KMS-11 (cell line): ENCODE measurements at regions not wholly inside any gene's neighbourhood (a gene's known extent, or its start where the extent isn't known, plus 50 kb on each side); places are given as distances from the start of the nearest gene placed in this dataset.
"Not testable (repeated sequence)": the region's sequence is repeated elsewhere in the genome, so short reads cannot be mapped to it uniquely, and the experiment has no call there.

Experiments used
- H2AFZ ChIP-seq: fragments of 200-600 bp; sonication (generic); 2 replicates; pipeline ENCODE4 v1.6.1; 2016; ENCODE audit warnings: antibody characterized with exemption, mixed run types, low read depth
- H3K27ac ChIP-seq: fragments of 200-600 bp; sonication (generic); 2 replicates; pipeline ENCODE4 v1.6.1; 2016; ENCODE audit warnings: mild to moderate bottlenecking, mixed run types
- H3K27me3 ChIP-seq: fragments of 200-600 bp; sonication (generic); 2 replicates; pipeline ENCODE4 v1.6.1; 2017; ENCODE audit warnings: mild to moderate bottlenecking, low read depth, mixed run types, moderate library complexity; ENCODE audit not compliant: insufficient read depth
- H3K36me3 ChIP-seq: fragments of 200-600 bp; sonication (generic); 2 replicates; pipeline ENCODE4 v1.6.1; 2017; ENCODE audit warnings: mild to moderate bottlenecking, mixed run types; ENCODE audit not compliant: insufficient read depth
- H3K4me1 ChIP-seq: fragments of 200-600 bp; sonication (generic); 2 replicates; pipeline ENCODE4 v1.6.1; 2016; ENCODE audit warnings: mild to moderate bottlenecking, low read depth, mixed run types; ENCODE audit not compliant: poor library complexity, severe bottlenecking
- H3K4me2 ChIP-seq: fragments of 200-600 bp; sonication (generic); 2 replicates; pipeline ENCODE4 v1.7.0; 2016; ENCODE audit warnings: mild to moderate bottlenecking, mixed run types
- H3K4me3 ChIP-seq: fragments of 200-600 bp; sonication (generic); IDR thresholded peaks from 2 replicates; pipeline ENCODE4 v1.6.1; 2017; ENCODE audit warnings: low read depth, low read length, mixed read lengths; ENCODE audit not compliant: insufficient read depth
- H3K79me2 ChIP-seq: fragments of 200-600 bp; sonication (generic); 2 replicates; pipeline ENCODE4 v1.6.1; 2016; ENCODE audit warnings: low read depth, mixed run types; ENCODE audit not compliant: insufficient read depth
- H3K9ac ChIP-seq: fragments of 200-600 bp; sonication (generic); 2 replicates; pipeline ENCODE4 v1.6.1; 2016; ENCODE audit warnings: mild to moderate bottlenecking, mixed run types
- H4K20me1 ChIP-seq: fragments of 200-600 bp; sonication (generic); 2 replicates; pipeline ENCODE4 v1.6.1; 2016; ENCODE audit warnings: mild to moderate bottlenecking, mixed run types; ENCODE audit not compliant: insufficient read depth
- TF ChIP-seq, protein P1 (sequence below): fragments of 200-600 bp; sonication (generic); conservative IDR thresholded peaks from 2 replicates; pipeline ENCODE4 v1.6.1; 2017; ENCODE audit warnings: low read depth, mild to moderate bottlenecking, antibody characterized with exemption, low read length, moderate library complexity, mixed read lengths

DNA sequence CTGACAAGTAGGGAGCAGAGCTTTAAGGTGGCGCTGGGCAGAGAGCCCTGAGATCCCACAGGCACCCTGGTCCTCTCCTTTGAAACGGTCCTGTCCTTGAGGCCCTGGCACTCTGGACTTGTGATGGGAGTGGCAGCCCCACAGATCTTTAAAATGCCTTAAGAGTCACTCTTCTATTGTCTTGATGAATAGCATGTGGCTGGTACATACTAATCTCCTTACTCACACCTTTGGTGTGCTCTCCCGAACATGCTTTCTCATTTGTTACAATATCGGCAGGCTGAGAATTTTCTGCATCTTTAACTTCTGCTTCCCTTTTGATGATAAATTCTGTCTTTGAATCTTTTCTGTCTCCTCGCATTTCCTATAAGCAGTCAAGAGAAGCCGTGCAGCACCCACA is 333.8 kb downstream of the TFAP2A start:
- no peak overlapping the region for H2AFZ ChIP-seq
- no peak overlapping the region for H3K9ac ChIP-seq
- H3K79me2 ChIP-seq = no peaks in the 10 kb centered on the region
- H3K36me3 ChIP-seq = no peaks in the 10 kb centered on the region
- H4K20me1 ChIP-seq = no peaks in the 10 kb centered on the region
- H3K4me3 ChIP-seq = no peak overlapping the region
- no peaks in the 10 kb centered on the region for H3K27me3 ChIP-seq
- TF ChIP-seq, protein P1, sequence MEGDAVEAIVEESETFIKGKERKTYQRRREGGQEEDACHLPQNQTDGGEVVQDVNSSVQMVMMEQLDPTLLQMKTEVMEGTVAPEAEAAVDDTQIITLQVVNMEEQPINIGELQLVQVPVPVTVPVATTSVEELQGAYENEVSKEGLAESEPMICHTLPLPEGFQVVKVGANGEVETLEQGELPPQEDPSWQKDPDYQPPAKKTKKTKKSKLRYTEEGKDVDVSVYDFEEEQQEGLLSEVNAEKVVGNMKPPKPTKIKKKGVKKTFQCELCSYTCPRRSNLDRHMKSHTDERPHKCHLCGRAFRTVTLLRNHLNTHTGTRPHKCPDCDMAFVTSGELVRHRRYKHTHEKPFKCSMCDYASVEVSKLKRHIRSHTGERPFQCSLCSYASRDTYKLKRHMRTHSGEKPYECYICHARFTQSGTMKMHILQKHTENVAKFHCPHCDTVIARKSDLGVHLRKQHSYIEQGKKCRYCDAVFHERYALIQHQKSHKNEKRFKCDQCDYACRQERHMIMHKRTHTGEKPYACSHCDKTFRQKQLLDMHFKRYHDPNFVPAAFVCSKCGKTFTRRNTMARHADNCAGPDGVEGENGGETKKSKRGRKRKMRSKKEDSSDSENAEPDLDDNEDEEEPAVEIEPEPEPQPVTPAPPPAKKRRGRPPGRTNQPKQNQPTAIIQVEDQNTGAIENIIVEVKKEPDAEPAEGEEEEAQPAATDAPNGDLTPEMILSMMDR = no peak
- no peak overlapping the region for H3K4me2 ChIP-seq
- no peaks in the 10 kb centered on the region for H3K4me1 ChIP-seq
- H3K27ac ChIP-seq = no peak overlapping the region

DNA sequence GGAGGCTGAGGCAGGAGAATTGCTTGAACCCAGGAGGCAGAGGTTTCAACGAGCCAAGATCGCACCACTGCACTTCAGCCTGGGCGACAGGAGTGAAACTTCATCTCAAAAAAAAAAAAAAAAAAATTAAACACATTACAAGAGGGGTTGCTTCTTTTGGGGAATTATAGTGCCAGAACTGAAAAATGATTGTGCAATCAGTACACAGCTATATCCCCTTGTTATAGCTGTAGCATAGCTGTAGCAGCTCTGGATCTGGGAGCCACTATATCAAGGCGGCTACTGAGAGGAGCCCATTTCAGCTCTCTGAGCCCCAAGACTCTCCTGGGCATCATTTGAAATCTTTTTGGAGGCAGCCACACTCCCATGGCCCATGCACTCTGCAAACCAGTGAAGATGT is 334.3 kb downstream of the TFAP2A start:
- TF ChIP-seq, protein P1 = no peak
- Histone ChIP-seq H3K79me2 (no peaks in the 10 kb centered on the region), H3K4me1 (no peaks in the 10 kb centered on the region), H4K20me1 (no peaks in the 10 kb centered on the region), H3K27me3 (no peaks in the 10 kb centered on the region), H2AFZ (no peak overlapping the region), H3K36me3 (no peaks in the 10 kb centered on the region), H3K4me2 (no peak overlapping the region), H3K9ac (no peak overlapping the region), H3K27ac (no peak overlapping the region), H3K4me3 (no peak overlapping the region)

DNA sequence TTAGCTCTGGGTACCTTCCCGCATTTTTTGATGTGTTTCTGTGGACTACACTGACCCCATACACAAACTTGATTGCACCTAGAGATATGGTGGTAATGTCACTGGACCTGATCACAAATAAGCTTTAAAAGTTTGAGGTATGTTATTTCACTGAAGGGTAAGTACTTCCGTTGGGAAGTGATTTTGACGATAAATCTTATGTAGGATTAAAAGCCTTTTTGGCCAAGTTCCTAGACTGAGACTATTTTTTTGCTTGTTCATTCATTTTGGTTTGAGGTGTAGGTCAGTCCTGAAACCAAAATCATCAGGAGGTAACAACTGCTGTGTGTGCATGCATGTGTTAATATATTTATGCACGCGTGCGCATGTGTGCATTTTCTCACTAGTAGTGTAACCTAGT is 336.3 kb downstream of the TFAP2A start:
- Histone ChIP-seq H3K79me2 (no peaks in the 10 kb centered on the region), H3K4me1 (no peaks in the 10 kb centered on the region)

DNA sequence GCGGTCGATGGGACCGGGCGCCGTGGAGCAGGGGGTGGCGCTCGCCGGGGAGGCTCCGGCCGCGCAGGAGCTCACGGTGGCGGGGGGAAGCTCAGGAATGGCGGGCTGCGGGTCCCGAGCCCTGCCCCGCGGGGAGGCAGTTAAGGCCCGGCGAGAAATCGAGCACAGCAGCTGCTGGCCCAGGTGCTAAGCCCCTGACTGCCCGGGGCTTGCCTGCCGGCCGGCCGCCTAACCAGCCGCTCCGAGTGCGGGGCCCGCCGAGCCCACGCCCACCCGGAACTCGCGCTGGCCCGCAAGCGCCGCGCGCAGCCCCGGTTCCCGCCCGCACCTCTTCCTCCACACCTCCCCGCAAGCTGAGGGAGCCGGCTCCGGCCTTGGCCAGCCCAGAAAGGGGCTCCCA is 340.1 kb downstream of the TFAP2A start:
- H3K9ac ChIP-seq, H3K4me3 ChIP-seq, H3K27ac ChIP-seq, H3K4me2 ChIP-seq, H3K4me1 ChIP-seq, H4K20me1 ChIP-seq, H3K79me2 ChIP-seq, H2AFZ ChIP-seq, H3K36me3 ChIP-seq, H3K27me3 ChIP-seq: not testable (repeated sequence)

More for the DNA sequence above, 336.3 kb downstream of the TFAP2A start:
- H3K4me3 ChIP-seq = no peak overlapping the region
- no peak overlapping the region for H3K9ac ChIP-seq
- no peaks in the 10 kb centered on the region for H4K20me1 ChIP-seq
- TF ChIP-seq, protein P1 = no peak
- H3K27me3 ChIP-seq = no peaks in the 10 kb centered on the region
- no peaks in the 10 kb centered on the region for H3K36me3 ChIP-seq
- no peak overlapping the region for H3K27ac ChIP-seq
- H2AFZ ChIP-seq = no peak overlapping the region
- H3K4me2 ChIP-seq = no peak overlapping the region

DNA sequence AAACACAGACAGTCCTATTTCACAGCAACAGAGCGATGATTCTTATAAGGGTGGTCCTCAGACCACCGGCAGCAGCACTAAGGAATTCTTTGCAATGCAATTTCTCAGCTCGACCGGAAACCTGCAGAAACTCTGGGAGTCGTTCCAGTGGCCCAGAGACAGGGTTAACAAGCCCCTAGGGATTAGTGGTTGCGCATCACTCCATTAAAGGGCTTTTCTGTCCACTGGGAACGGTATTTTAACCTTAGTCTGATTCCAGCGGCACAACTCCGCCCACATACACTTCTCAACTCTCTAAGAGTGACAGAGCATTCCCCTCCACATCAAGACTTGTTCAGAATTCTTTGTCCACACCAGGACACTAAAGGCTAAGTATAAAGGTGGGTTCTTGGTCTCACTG is 341.5 kb downstream of the TFAP2A start:
- Histone ChIP-seq H4K20me1 (no peaks in the 10 kb centered on the region), H3K79me2 (no peaks in the 10 kb centered on the region), H3K4me1 (no peaks in the 10 kb centered on the region), H2AFZ (no peak overlapping the region), H3K9ac (no peak overlapping the region), H3K27me3 (no peaks in the 10 kb centered on the region), H3K36me3 (no peaks in the 10 kb centered on the region), H3K4me2 (no peak overlapping the region), H3K27ac (no peak overlapping the region), H3K4me3 (no peak overlapping the region)
- TF ChIP-seq, protein P1 = no peak
